ENCODE measurements at regions not wholly inside any gene's neighbourhood (a gene's known extent, or its start where the extent isn't known, plus 50 kb on each side); places are given as distances from the start of the nearest gene placed in this dataset.

- no peak for DNase-seq
- intact Hi-C loops (cut with micrococcal nuclease; ENCODE audit: unreplicated experiment), result loop anchor here (5.0 kb wide), 1 partner anchor 92 kb away; no protein-coding TSS in a partner anchor
Measured at GRCh38 chr12:125329239-125330102, 264.2 kb downstream of the AACS start.

GRCh38 chr12:125330645-125331341 is 265.6 kb downstream of the AACS start:
- Mint-ChIP-seq H3K4me3 (ENCODE audit: low read depth, unreplicated experiment) (peak overlapping the region; percentile 45), H3K4me1 (ENCODE audit: low read depth, unreplicated experiment) (no peaks in the 10 kb centered on the region), H3K9me3 (ENCODE audit: low read depth, unreplicated experiment) (peaks cover 3% of the 10 kb centered on the region), H3K27me3 (ENCODE audit: unreplicated experiment) (peaks cover 86% of the 10 kb centered on the region), H3K36me3 (ENCODE audit: insufficient read depth, unreplicated experiment) (no peaks in the 10 kb centered on the region), H3K27ac (ENCODE audit: unreplicated experiment) (no peak overlapping the region)
- BruUV-seq (replicated peaks), result no TSS peak
- CTCF ChIA-PET, result interaction anchor here (0.9 kb wide), 1 partner anchor 72 kb away, joined by 4 read pairs; no protein-coding TSS in a partner anchor
- peak; percentile 95 for TF ChIP-seq CTCF (IDR thresholded peaks at IDR 0.05; ENCODE audit: unreplicated experiment)
- intact Hi-C loops (cut with micrococcal nuclease; ENCODE audit: unreplicated experiment), result loop anchor here (1.0 to 5.0 kb wide), 2 partner anchors 73 to 93 kb away; no protein-coding TSS in a partner anchor
- peak; percentile 92 for DNase-seq

More at GRCh38 chr12:125329239-125330102, 264.2 kb downstream of the AACS start:
- no peak for TF ChIP-seq CTCF (IDR thresholded peaks at IDR 0.05; ENCODE audit: unreplicated experiment)
- Mint-ChIP-seq H3K9me3 (ENCODE audit: low read depth, unreplicated experiment) (peaks cover 3% of the 10 kb centered on the region), H3K27ac (ENCODE audit: unreplicated experiment) (no peak overlapping the region), H3K36me3 (ENCODE audit: insufficient read depth, unreplicated experiment) (no peaks in the 10 kb centered on the region), H3K27me3 (ENCODE audit: unreplicated experiment) (peaks cover 86% of the 10 kb centered on the region), H3K4me1 (ENCODE audit: low read depth, unreplicated experiment) (no peaks in the 10 kb centered on the region), H3K4me3 (ENCODE audit: low read depth, unreplicated experiment) (no peak overlapping the region)
- CTCF ChIA-PET, result interaction anchor here (0.6 kb wide), 1 partner anchor 406 kb away, joined by 4 read pairs; no protein-coding TSS in a partner anchor
- BruUV-seq (replicated peaks), result no TSS peak

GRCh38 chr12:125331342-125332052 is 266.3 kb downstream of the AACS start:
- H3K4me1 Mint-ChIP-seq (ENCODE audit: low read depth, unreplicated experiment), result no peaks in the 10 kb centered on the region
- no peaks in the 10 kb centered on the region for H3K36me3 Mint-ChIP-seq (ENCODE audit: insufficient read depth, unreplicated experiment)
- H3K4me3 Mint-ChIP-seq (ENCODE audit: low read depth, unreplicated experiment), result peak overlapping the region; percentile 45
- no peak for DNase-seq
- H3K27me3 Mint-ChIP-seq (ENCODE audit: unreplicated experiment), result peaks cover 86% of the 10 kb centered on the region
- BruUV-seq (replicated peaks), result no TSS peak
- CTCF ChIA-PET, result interaction anchor here (0.8 to 0.9 kb wide), 2 partner anchors 71 to 94 kb away, joined by 3 to 4 read pairs; no protein-coding TSS in a partner anchor
- intact Hi-C loops (cut with micrococcal nuclease; ENCODE audit: unreplicated experiment), result loop anchor here (1.0 to 5.0 kb wide), 2 partner anchors 72 to 94 kb away; no protein-coding TSS in a partner anchor
- no peak overlapping the region for H3K27ac Mint-ChIP-seq (ENCODE audit: unreplicated experiment)
- no peak for TF ChIP-seq CTCF (IDR thresholded peaks at IDR 0.05; ENCODE audit: unreplicated experiment)
- H3K9me3 Mint-ChIP-seq (ENCODE audit: low read depth, unreplicated experiment), result peaks cover 3% of the 10 kb centered on the region

GRCh38 chr12:125332900-125333299 is 267.7 kb downstream of the AACS start:
- H3K27me3 Mint-ChIP-seq (ENCODE audit: unreplicated experiment), result peaks cover 86% of the 10 kb centered on the region

More at GRCh38 chr12:125332900-125333299, 267.7 kb downstream of the AACS start:
- H3K9me3 Mint-ChIP-seq (ENCODE audit: low read depth, unreplicated experiment), result peaks cover 3% of the 10 kb centered on the region
- TF ChIP-seq CTCF (IDR thresholded peaks at IDR 0.05; ENCODE audit: unreplicated experiment), result no peak
- no peaks in the 10 kb centered on the region for H3K36me3 Mint-ChIP-seq (ENCODE audit: insufficient read depth, unreplicated experiment)
- BruUV-seq (replicated peaks), result no TSS peak
- H3K4me3 Mint-ChIP-seq (ENCODE audit: low read depth, unreplicated experiment), result no peak overlapping the region
- no peak overlapping the region for H3K27ac Mint-ChIP-seq (ENCODE audit: unreplicated experiment)
- no peak for DNase-seq
- intact Hi-C loops (cut with micrococcal nuclease; ENCODE audit: unreplicated experiment), result loop anchor here (5.0 kb wide), 1 partner anchor 96 kb away; no protein-coding TSS in a partner anchor
- H3K4me1 Mint-ChIP-seq (ENCODE audit: low read depth, unreplicated experiment), result no peaks in the 10 kb centered on the region
- CTCF ChIA-PET, result interaction anchor here (1.3 kb wide), 1 partner anchor 239 kb away, joined by 4 read pairs; no protein-coding TSS in a partner anchor
